Thyroid gland (tissue), 4 donors: ENCODE measurements at regions not wholly inside any gene's neighbourhood (a gene's known extent, or its start where the extent isn't known, plus 50 kb on each side); places are given as distances from the start of the nearest gene placed in this dataset.

ENCODE experiments used
- DNase-seq, 2 donors: peaks; one replicate each; pipeline ENCODE4 v3.0.0-alpha.2; 2019
- H3K27ac ChIP-seq, 3 donors: fragments of 200-600 bp; sonication (generic); 1 replicate in 2 of 3; 2 replicates in 1 of 3; pipeline ENCODE4 v1.5.1; 2016 to 2019; ENCODE audit warnings: mild to moderate bottlenecking in 1 of 3, moderate library complexity in 1 of 3
- H3K27me3 ChIP-seq: fragments of 200-600 bp; sonication (generic); one replicate; pipeline ENCODE4 v1.5.1; 2019
- H3K36me3 ChIP-seq, 2 donors: fragments of 200-600 bp; sonication (generic); one replicate each; pipeline ENCODE4 v1.5.1; 2016 to 2019
- H3K4me1 ChIP-seq, 2 donors: fragments of 200-600 bp; sonication (generic); one replicate each; pipeline ENCODE4 v1.5.1; 2017 to 2019
- H3K4me3 ChIP-seq, 3 donors: fragments of 200-600 bp; sonication (generic); replicated peaks in 1 of 3; 1 replicate in 2 of 3; 2 replicates in 1 of 3; pipeline ENCODE4 v1.5.1; 2016; ENCODE audit warnings: mild to moderate bottlenecking in 1 of 3
- H3K9me3 ChIP-seq: fragments of 200-600 bp; sonication (generic); one replicate; pipeline ENCODE4 v1.5.1; 2017
- POLR2A ChIP-seq, 2 donors: fragments of 450-650 bp; IDR thresholded peaks; one replicate each; pipeline ENCODE4 v1.6.1; 2017; ENCODE audit warnings: antibody characterized with exemption in 2 of 2, mild to moderate bottlenecking in 2 of 2, moderate library complexity in 1 of 2
- WGBS, 2 donors: methylation state at CpG; one replicate each; pipeline ENCODE4 v1.1.5; 2017; 5-methylcytosine and 5-hydroxymethylcytosine counted together
- intact Hi-C: fragments of 100-400 bp; cut with DNase I; formaldehyde crosslinking; loops from one replicate; pipeline ENCODE4 v1.15.1; 2023
- TF ChIP-seq, protein P1 (sequence below), 6 experiments: fragments of 200-600 bp in 3 of 6; fragments of 450-650 bp in 3 of 6; sonication (generic) in 3 of 6; IDR thresholded peaks; one replicate each; pipeline ENCODE4 v1.5.1; 2016 to 2019; ENCODE audit warnings: antibody characterized with exemption in 6 of 6, mild to moderate bottlenecking in 2 of 6, inconsistent platforms in 1 of 6, moderate library complexity in 1 of 6

DNA sequence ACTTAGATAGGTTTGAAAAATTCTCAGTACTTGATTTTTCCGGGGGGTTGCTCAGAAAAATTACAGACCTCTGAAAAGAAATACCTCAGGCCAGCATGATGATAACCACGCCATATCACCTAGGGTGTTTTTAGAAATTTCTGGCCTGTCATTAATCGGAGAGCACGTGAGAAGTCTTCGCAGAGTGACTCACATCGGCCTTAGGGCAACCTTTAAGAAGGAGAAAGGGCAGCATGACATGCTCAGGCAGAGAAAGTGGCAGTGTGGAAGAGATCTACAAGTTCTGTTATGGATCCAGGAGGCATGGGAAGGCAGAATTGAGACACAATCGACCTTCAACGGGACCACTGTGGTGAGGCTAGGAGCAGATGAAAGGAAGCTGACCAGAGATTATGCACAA is 506.3 kb downstream of the LMO4 start:
- 92 to 93% methylated on average over 8 of the region's 8 CpGs for WGBS, 2 donors
- TF ChIP-seq, protein P1, sequence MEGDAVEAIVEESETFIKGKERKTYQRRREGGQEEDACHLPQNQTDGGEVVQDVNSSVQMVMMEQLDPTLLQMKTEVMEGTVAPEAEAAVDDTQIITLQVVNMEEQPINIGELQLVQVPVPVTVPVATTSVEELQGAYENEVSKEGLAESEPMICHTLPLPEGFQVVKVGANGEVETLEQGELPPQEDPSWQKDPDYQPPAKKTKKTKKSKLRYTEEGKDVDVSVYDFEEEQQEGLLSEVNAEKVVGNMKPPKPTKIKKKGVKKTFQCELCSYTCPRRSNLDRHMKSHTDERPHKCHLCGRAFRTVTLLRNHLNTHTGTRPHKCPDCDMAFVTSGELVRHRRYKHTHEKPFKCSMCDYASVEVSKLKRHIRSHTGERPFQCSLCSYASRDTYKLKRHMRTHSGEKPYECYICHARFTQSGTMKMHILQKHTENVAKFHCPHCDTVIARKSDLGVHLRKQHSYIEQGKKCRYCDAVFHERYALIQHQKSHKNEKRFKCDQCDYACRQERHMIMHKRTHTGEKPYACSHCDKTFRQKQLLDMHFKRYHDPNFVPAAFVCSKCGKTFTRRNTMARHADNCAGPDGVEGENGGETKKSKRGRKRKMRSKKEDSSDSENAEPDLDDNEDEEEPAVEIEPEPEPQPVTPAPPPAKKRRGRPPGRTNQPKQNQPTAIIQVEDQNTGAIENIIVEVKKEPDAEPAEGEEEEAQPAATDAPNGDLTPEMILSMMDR (IDR thresholded peaks at IDR 0.05), result no peak
- TF ChIP-seq POLR2A (IDR thresholded peaks at IDR 0.05), result no peak
- no peak overlapping the region for H3K27ac ChIP-seq

DNA sequence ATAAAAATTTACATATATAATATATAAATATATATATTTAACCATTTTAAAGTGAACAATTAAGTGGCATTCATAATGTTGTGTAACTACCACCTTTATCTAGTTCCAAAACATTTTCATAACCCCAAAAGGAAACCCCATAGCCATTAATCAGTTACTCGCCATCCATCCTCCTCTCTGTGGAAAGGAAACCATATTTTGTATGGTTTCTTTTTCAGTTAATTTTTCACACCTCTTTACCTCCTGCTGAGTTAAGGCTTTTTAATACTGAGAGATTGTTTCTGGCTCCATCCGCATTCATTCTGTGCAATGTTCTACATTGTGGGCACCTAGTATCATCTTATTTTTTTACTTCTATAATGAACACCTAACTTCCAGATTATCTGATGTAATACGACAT is 512.1 kb downstream of the LMO4 start:
- Histone ChIP-seq H3K4me3 (no peak overlapping the region), H3K4me1 (no peaks in the 10 kb centered on the region), H3K27me3 (no peaks in the 10 kb centered on the region), H3K36me3 (no peaks in the 10 kb centered on the region), H3K27ac (no peak overlapping the region), H3K9me3 (no peaks in the 10 kb centered on the region)
- TF ChIP-seq POLR2A (IDR thresholded peaks at IDR 0.05), result no peak
- TF ChIP-seq, protein P1 (IDR thresholded peaks at IDR 0.05), result no peak
- 88 to 91% methylated on average over 3 of the region's 3 CpGs for WGBS, 2 donors
- no peak for DNase-seq
- intact Hi-C loops, result no loop called here

More for the DNA sequence above, 506.3 kb downstream of the LMO4 start:
- Histone ChIP-seq H3K27me3 (no peaks in the 10 kb centered on the region), H3K4me1 (no peaks in the 10 kb centered on the region), H3K36me3 (no peaks in the 10 kb centered on the region), H3K4me3 (no peak overlapping the region), H3K9me3 (no peaks in the 10 kb centered on the region)
- no peak for DNase-seq
- intact Hi-C loops, result no loop called here

DNA sequence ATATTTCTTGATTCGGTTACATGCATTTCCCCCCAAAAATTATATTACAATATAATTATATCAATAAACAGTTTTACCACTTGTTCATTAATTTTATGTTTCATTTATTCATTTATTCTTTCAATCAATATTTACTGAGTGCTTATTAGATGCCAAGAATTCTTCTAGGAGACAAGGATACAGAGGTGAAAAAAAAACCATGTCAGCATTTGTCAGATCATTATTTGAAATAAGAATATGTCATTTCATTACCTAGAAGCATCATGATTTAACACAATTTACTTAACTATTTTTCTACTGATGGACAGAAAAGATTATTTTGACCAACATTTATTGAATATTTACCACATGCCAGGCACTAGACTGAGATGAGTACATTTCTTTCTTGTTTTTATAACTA is 512.7 kb downstream of the LMO4 start:
- TF ChIP-seq POLR2A (IDR thresholded peaks at IDR 0.05), result no peak
- TF ChIP-seq, protein P1 (IDR thresholded peaks at IDR 0.05), result no peak
- WGBS, 2 donors, result 93 to 98% methylated on average over 1 of the region's 1 CpG
- H3K27me3 ChIP-seq, result no peaks in the 10 kb centered on the region
- no peaks in the 10 kb centered on the region for H3K36me3 ChIP-seq
- no peaks in the 10 kb centered on the region for H3K4me1 ChIP-seq
- H3K9me3 ChIP-seq, result no peaks in the 10 kb centered on the region
- DNase-seq, result no peak
- no peak overlapping the region for H3K27ac ChIP-seq
- intact Hi-C loops, result no loop called here
- no peak overlapping the region for H3K4me3 ChIP-seq

DNA sequence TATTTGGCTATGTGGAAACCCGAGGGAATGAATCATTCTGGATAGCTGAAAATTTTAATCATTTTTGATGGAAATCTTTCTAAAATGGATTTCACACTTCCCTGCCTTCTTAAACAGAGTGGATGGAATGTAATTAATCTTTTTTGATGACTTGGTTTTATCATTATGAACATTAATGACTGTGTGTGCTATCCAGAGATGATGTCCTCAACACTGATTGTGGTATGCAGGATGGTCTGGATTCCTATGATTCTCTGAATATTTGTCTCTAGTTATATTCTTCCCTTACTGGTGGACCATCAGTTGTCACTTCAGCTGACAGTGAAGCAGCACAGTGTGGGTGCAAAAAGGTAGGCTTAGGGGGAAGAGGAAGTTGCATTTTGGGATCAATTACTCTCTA is 513.5 kb downstream of the LMO4 start:
- TF ChIP-seq POLR2A (IDR thresholded peaks at IDR 0.05), result no peak
- TF ChIP-seq, protein P1 (IDR thresholded peaks at IDR 0.05), result no peak
- 85 to 87% methylated on average over 1 of the region's 1 CpG for WGBS, 2 donors
- DNase-seq, result no peak

DNA sequence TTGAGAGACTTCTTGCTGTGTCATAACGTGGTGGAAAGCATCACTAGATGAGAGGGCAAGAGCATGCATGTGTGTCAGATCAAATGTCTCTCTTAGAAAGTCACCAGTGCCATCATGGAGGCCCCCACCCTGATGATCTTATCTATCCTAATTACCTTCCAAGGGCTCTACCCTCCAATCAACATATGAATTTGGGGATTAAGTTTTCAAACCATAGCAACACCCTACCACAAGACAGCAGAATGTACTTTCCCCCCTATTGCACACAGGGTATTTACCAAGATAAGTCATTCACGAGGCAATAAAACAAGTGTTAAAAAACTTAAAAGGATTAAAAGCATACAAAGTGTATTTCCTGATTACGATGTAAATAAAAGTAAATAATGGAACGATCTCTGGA is 515.6 kb downstream of the LMO4 start:
- no peak for DNase-seq
- H3K4me3 ChIP-seq, result no peak overlapping the region
- H3K36me3 ChIP-seq, result no peaks in the 10 kb centered on the region
- no peak for TF ChIP-seq POLR2A (IDR thresholded peaks at IDR 0.05)
- TF ChIP-seq, protein P1 (IDR thresholded peaks at IDR 0.05), result no peak
- 63 to 69% methylated on average over 4 of the region's 4 CpGs for WGBS, 2 donors
- H3K27ac ChIP-seq, result no peak overlapping the region
- H3K9me3 ChIP-seq, result no peaks in the 10 kb centered on the region
- H3K4me1 ChIP-seq, result no peaks in the 10 kb centered on the region
- no peaks in the 10 kb centered on the region for H3K27me3 ChIP-seq
- intact Hi-C loops, result no loop called here

More for the DNA sequence above, 513.5 kb downstream of the LMO4 start:
- no peaks in the 10 kb centered on the region for H3K4me1 ChIP-seq
- no peak overlapping the region for H3K27ac ChIP-seq
- no peaks in the 10 kb centered on the region for H3K27me3 ChIP-seq
- H3K36me3 ChIP-seq, result no peaks in the 10 kb centered on the region
- no peak overlapping the region for H3K4me3 ChIP-seq
- intact Hi-C loops, result no loop called here
- H3K9me3 ChIP-seq, result no peaks in the 10 kb centered on the region
